Effector memory CD4-positive, alpha-beta T cell (primary cell): ENCODE measurements at regions not wholly inside any gene's neighbourhood (a gene's known extent, or its start where the extent isn't known, plus 50 kb on each side); places are given as distances from the start of the nearest gene placed in this dataset.
"Not testable (repeated sequence)": the region's sequence is repeated elsewhere in the genome, so short reads cannot be mapped to it uniquely, and the experiment has no call there.

ENCODE experiments used
- DNase-seq, 3 donors: peaks; one replicate each; pipeline ENCODE4 v3.0.0-alpha.2; 2020
- H3K27ac ChIP-seq: 2 replicates; pipeline ENCODE4 v1.7.0; 2013; ENCODE audit warnings: mild to moderate bottlenecking, low read length, moderate library complexity; ENCODE audit not compliant: insufficient read depth, poor library complexity, severe bottlenecking
- H3K27me3 ChIP-seq: replicated peaks from 2 replicates; pipeline ENCODE4 v1.7.0; 2013; ENCODE audit warnings: mild to moderate bottlenecking, low read length; ENCODE audit not compliant: insufficient read depth, control insufficient read depth, poor library complexity, severe bottlenecking
- H3K36me3 ChIP-seq: 2 replicates; pipeline ENCODE4 v1.7.0; 2013; ENCODE audit warnings: mild to moderate bottlenecking, low read length, moderate library complexity; ENCODE audit not compliant: control insufficient read depth, insufficient read depth
- H3K4me1 ChIP-seq: 2 replicates; pipeline ENCODE4 v1.7.0; 2013; ENCODE audit warnings: low read length, mild to moderate bottlenecking; ENCODE audit not compliant: control insufficient read depth, insufficient read depth, poor library complexity, severe bottlenecking
- H3K4me3 ChIP-seq: 2 replicates; pipeline ENCODE4 v1.7.0; 2013; ENCODE audit warnings: low read length, low read depth, mild to moderate bottlenecking; ENCODE audit not compliant: insufficient read depth, poor library complexity, severe bottlenecking
- H3K9me3 ChIP-seq: 2 replicates; pipeline ENCODE4 v1.7.0; 2013; ENCODE audit warnings: mild to moderate bottlenecking, low read length, moderate library complexity; ENCODE audit not compliant: control insufficient read depth

DNA sequence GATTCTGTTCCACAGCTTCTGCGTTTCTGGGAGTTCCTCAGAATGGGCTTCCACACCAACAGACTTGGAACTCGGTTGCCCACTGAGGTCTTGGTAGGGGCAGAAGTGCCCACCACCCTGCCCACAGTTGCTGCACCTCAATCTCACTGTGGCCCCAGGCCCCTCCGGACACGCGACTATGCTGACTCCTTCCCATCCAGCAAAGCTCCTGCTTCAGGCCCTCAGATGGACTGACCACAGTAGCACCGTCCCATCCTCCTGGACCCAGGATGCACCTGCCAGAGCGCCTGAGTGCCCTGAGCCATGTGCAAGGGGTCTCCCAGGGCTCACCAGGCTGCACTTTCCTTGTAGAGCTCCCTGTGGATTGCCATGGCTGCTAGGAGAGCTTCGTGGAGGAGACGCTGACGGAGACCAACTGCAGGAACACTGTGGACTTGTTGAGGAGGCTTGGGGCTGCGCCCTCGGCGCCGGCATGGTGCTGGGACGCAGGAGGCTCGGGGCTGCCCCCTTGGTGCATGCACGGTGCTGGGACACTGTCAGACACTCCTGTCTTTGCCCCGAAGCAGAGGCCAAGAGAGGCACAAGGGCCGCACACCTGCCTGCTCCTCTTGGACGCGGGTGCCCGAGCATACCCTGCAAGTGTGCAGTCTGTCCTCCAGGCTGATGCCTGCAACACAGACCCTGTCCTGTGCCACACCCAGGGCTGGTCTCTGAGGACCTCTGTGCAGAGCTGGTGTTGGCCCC lies 201.3 kb downstream of the LIPI start:
- H3K4me3 ChIP-seq, H3K27ac ChIP-seq, H3K4me1 ChIP-seq, DNase-seq, H3K27me3 ChIP-seq, H3K36me3 ChIP-seq, H3K9me3 ChIP-seq: not testable (repeated sequence)

DNA sequence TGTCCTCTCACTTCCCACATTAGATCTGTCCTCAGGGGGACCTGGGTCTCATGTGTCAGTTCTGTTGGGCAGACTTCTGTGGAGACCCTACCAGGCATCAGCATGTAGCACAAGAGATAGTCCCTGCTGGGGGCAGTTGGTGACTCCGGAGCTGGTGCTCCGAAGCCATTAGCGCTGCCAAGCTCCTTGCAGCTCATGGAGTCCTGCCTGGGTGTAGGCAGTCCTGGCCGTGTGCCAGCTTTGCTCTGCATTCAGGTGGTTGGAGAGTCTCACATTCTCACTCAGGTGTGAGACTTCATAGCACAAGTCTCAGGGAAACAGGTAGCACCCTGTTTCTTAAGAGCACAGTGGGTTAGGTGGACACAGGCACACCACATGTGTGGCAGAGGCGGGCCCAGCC lies 202.3 kb downstream of the LIPI start:
- H3K4me1 ChIP-seq, H3K4me3 ChIP-seq, H3K9me3 ChIP-seq, H3K27ac ChIP-seq, H3K36me3 ChIP-seq, DNase-seq, H3K27me3 ChIP-seq: not testable (repeated sequence)

DNA sequence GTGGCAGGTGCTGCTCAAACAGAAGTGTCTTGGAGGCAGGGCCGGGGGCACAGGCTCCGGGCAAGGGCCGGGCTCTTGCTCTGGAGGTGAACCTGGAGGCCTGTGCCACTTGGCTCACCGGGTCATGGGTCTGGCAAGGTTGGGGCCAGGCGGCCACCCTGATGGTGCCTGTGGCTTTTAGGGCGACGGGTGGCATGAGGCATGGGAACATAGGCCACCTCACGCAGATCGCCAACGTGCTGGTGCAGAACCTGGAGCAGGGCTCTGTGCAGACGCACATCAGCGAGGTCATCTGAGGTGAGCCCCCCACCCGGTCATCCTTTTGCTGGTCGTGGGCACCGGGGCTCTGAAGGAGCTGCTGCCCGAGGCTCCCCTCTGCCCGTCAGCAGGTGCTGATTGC lies 202.7 kb downstream of the LIPI start:
- not testable (repeated sequence) for H3K4me1 ChIP-seq, H3K36me3 ChIP-seq, H3K9me3 ChIP-seq

DNA sequence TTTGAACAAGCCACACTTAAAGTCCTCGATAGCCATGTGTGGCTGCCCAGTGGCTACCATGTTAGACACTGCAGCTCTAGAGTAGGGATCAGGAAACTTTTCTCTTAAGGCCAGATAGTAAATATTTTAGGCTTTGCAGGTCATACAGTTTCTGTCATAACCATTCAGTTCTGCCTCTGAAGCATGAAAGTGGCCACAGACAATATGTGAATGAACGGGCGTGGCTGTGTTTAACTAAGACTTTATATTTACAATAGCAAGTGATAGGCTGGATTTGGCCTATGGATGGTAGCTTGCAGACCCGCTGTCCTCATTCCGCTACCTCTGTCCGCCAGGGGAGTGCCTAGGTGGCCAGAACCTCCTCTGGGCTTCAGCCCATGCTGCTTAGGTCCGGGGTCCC lies 204.6 kb downstream of the LIPI start:
- not testable (repeated sequence) for H3K4me1 ChIP-seq, H3K36me3 ChIP-seq, DNase-seq, H3K27me3 ChIP-seq, H3K9me3 ChIP-seq, H3K4me3 ChIP-seq, H3K27ac ChIP-seq

More for the DNA sequence above, 202.7 kb downstream of the LIPI start:
- H3K27me3 ChIP-seq, H3K4me3 ChIP-seq, H3K27ac ChIP-seq, DNase-seq: not testable (repeated sequence)

DNA sequence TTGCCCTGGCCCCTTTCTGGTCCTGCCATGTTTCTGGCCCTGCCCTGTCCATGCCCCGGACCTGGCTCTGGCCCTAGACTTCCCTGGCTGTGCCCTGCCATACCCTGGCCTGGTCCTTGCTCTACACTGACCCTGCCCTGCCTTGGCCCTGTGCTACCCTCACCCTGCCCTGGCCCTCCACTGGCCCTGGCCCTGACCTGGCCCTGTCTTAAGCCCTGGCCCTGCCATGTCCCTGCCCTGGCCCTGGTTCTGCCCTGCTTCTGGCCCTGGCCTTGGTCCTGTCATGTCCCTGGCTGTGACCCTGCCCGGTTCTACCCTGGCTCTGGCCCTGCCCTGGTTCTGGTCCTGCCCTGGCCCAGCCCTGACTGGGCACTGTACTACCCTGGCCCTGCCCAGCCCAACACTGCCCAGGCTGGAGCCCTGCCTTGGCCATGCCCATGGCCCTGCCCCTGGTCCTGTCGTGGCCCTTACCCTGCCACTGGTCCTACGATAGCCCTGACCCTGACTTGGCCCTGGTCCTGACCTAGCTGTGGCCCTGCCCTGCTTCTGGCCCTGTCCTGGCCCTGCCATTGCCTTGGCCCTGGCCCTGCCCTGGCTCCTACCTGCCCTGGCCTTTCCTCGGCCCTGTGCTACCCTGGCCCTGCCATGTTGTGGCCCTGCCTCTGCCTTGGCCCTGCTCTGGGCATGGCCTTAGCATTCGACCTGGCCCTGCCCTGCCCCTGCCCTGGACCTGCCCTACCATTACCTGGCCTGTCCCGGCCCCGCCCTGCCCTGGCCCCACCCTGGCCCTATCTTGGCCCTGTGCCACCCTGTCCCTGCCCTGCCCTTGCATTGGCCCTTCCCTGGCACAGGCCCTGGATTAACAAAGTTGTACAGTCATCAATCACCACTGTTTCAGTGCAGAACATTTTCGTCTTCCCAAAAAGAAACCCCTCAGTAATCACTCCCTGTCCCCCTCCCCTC lies 223.5 kb downstream of the LIPI start:
- H3K27ac ChIP-seq, DNase-seq, H3K27me3 ChIP-seq: not testable (repeated sequence)

DNA sequence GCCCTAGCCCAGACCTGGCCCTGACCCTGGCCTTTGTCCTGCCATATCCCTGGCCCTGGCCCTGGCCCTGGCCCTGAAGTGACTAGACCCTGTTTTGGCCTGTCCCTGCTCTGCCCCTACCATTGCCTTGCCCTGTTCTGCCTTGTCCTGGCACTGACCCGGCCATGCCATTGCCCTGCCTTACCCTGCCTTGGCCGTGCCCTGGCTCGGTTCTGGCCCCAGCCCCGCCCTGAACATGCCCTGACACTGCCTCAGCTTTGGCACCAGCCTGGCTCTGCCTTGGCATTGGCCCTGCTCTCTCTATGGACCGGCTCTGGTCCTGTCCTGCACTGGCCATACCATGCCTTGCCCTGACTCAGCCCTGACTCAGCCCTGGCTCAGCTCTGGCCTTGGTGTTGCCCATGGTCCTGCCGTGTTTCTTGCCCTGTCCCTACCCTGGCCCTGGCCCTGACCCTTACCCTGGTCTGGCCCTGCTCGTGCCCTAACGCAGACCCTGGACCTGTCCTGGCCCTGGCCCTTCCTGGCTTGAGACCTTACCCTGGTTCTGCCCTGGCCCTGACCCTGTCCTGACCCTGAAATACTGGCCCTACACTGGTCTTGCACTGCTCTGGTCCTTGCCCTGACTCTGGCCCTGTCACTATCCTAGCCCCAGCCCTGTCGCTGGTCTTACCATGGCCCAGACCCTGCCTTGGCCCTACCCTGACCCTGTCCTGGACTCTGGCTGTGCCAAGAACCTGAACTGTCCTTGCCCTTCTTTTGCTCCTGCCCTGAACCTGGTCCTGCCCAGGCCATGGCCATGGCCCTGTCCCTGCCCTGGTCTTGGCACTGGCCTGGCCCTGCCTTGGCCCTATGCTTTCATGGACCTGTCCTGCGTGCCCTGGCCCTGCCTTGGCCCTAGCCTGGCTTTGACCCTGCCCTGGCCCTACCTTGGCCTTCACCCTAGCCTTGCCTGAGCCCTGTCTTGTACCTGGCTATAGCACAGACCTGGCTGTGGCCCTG lies 224.6 kb downstream of the LIPI start:
- not testable (repeated sequence) for H3K27me3 ChIP-seq, H3K4me1 ChIP-seq, H3K27ac ChIP-seq, H3K9me3 ChIP-seq, H3K36me3 ChIP-seq, DNase-seq, H3K4me3 ChIP-seq

More for the DNA sequence above, 223.5 kb downstream of the LIPI start:
- not testable (repeated sequence) for H3K4me3 ChIP-seq, H3K36me3 ChIP-seq, H3K4me1 ChIP-seq, H3K9me3 ChIP-seq

DNA sequence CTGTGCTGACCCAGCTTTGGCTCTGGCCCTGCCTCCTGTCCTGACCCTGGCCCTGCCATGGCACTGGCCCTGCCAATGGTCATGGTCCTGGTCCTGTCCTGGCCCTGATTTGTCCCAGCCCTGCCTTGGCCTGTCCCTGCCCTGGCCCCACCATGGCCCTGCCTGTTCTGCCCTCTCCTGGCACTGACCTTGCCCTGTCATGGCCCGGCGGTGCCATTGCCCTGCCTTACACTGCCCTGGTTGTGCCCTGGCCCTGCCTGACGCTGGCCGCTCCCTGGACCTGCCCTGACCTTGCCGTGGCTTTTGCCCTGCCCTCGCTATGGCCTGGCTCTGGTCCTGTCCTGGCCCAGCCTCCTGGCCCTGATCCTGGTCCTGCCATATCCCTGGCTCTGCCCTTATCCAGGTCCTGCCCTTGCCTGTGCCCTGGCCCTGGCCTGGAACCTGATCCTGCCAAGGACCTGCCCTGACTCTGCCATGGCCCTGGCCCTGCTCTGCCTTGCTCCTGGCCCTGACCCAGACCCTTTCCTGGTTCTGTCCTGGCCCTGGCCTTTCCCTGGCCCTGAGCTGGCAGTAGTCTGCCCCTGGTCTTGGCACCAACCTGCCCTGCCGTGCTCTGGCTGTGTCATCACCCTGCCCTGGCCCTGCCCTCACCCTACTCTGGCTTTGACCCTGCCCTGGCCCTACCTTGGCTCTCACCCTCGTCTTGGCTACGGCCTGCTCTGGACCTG lies 225.5 kb downstream of the LIPI start:
- H3K4me1 ChIP-seq, DNase-seq, H3K36me3 ChIP-seq, H3K27ac ChIP-seq, H3K27me3 ChIP-seq, H3K9me3 ChIP-seq, H3K4me3 ChIP-seq: not testable (repeated sequence)

DNA sequence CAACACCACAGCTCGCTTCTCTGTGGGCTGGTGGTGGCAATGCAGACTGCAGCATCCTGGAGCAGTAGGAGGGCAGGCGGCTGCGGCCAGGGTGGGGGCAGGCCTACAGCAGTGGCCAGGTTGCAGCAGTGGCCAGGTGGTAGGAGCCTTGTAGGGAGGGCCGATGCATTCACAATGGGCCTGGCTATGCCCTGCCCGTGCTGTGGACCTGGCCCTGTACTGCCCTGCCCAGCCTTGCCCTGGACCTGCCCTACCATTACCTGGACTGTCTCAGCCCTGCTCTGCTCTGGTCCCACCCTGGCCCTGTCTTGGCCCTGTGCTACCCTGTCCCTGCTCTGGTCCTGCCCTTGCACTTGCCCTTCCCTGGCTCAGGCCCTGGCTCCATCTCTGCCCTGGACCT lies 226.0 kb downstream of the LIPI start:
- H3K36me3 ChIP-seq, H3K4me1 ChIP-seq, DNase-seq, H3K4me3 ChIP-seq, H3K27me3 ChIP-seq, H3K27ac ChIP-seq, H3K9me3 ChIP-seq: not testable (repeated sequence)
